HG03135 (cell line): ENCODE measurements at regions not wholly inside any gene's neighbourhood (a gene's known extent, or its start where the extent isn't known, plus 50 kb on each side); places are given as distances from the start of the nearest gene placed in this dataset.

Experiments used
- ATAC-seq: cut with Tn5 transposase; IDR thresholded peaks from one replicate; pipeline ENCODE4 v1.9.1; 2021; ENCODE audit warnings: mild to moderate bottlenecking, moderate library complexity; ENCODE audit not compliant: unreplicated experiment

DNA sequence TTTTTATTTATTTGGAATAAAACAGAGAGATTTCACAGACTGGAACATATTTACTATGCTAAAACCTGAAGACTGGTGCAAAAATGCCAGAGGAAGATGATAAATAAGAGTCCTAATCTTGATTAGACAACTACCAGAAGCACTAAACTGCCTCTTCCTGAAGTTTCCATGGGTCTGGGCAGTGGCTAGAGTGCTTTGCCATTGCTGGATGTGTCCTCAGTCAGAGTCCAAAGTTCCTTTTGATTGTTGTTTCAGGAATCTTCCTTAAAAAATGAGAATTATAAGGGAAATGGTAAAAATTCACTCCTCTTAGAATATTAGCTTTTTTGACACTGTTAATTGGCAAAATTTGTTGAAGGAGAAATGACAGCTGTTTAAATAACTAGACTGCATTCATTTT, 86.3 kb upstream of the AHR start:
- no peak for ATAC-seq

DNA sequence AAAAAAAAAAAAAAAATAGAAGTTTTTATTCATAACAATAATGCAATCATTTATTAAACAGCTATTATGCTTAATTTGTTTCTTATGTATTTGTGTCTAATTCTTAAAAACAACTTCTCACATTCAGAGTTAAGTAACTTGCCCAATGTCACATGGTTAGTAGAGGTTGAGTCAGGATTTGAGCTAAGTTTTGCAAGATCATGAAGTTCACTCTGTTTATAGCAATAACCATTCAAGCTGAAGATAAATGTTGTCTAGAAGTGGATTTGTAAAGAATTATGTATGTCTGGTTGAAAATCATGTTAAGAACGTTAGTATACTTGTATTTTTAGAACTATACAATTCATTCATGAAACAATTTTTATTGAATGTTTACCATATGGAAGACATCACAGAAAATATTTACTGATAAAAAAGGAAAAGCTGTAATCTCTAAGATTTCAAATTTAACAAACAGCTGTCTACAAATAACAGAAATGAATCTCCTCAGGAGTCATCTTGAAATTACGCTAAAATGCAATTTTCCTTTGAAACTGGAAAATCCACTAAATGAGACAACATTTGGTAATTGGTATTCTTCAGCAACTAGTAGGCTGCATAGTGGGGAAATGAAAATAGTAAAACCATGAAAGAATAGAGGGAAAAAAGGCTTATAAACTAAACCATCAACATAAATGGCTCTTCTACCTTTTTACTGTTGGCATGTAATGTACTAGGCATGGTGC, 70.5 kb upstream of the AHR start:
- no peak for ATAC-seq

DNA sequence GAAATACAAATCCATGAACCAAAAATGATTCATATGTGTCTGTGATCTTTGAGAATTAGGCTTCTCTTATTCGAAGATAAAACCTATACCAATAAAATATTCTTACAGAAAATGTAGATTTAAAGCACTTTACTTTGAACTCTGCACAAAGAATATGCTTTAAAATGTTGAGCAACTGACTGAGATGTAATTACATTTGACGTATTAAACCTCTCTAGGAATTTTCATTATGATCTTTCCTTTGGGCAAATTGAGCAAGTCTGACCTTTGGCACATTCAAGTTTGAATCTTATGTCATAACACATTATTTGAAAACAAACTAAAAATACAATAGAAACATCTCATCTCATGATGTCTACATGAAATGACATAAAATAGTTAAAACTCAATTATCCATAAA, 69.2 kb upstream of the AHR start:
- no peak for ATAC-seq

DNA sequence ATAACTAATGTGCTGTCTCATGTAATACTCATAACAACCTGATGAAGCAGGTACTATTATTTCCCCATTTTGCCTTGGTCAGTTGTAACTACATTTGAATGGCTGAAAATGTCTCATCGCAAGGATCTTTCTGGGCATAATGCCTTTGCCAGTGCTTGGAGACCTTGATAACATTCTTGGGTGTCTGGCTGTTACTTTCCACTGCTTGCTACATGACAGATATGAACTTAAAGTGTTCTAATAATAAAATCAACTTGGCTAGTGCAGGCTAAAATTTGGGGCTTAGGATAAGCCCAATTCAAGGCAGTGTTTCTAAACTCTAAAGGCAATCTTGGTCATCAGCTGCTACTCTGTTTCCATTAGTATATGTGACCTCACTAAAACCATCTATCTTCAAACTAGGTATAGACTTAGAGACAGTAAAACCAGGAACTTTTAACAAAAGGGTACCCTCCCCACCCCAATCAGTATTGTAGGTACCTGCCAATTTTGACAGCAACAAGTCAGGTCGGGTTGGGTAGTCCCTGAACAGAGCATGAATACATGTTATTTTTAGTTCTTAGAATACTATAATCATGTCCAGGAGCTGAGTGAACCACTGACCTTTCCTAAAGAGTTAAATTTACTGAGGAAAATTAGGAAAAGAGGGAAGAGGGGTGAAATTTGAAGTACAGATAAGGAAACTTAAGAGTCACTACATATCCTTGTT, 68.2 kb upstream of the AHR start:
- no peak for ATAC-seq

DNA sequence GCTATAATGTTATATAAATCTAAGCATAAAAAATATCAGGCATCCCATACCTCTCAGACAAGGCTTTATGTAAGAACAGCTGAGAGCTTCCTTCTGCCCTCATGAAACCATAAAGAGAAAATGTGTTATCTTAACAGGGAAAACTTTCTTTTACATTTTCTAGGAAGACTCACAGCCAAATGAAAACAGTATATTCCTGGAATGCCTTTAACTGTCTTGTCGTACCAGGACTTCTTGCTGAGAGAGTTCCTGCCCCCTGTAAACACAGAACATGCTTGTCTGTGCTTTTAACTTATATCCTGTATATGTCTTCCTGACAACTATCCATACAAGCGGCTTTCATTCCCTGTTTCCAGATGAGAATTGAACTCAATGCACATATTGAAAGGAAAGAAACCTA, 64.8 kb upstream of the AHR start:
- ATAC-seq, result no peak

DNA sequence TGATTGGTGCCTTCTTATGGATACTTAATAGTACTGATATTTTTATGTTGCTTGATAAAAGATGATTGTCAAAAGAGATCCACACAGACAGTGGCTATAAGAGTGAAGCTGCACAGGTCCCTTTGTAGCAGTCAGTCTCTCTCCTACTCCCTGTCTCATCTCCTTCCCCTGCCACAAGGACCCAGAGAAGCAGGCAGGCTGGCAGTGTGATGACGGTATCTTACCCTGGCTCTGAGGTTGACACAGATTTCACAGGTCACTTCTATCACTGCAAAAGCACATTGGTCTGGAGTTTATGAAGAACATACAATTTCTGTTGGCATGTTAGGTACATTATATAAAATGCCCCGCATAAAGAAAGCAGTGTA, 64.4 kb upstream of the AHR start:
- peak; percentile 38 for ATAC-seq

DNA sequence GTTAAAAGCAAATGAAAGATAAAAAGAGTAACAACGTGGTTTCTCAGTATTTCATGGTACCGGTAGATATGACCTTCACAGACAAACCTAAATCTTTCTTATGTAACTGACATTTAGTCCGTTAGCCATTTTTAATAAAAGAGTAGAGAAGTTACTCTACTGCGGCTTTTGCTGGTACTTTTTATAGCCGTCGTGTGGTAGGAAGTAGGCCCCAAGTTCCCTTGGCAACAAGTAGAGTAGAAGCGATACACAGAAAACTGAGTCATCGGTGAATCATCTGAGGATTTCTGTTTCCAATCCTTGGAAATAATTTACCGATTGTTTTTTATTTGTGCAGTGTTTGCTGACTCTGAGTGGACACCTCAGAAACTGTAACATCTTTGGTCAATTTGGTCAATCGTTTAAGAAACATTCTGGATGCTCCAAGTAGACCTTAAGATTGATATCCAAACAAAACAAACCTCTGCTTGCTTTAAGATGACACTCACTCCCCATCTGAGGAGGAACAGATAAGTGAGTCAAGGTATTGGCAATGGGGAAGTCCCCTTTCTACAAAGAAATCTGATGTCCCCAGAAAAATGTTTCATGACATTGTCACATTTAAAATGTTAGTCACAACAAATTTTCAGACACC, 63.9 kb upstream of the AHR start:
- ATAC-seq, result peak; percentile 98

DNA sequence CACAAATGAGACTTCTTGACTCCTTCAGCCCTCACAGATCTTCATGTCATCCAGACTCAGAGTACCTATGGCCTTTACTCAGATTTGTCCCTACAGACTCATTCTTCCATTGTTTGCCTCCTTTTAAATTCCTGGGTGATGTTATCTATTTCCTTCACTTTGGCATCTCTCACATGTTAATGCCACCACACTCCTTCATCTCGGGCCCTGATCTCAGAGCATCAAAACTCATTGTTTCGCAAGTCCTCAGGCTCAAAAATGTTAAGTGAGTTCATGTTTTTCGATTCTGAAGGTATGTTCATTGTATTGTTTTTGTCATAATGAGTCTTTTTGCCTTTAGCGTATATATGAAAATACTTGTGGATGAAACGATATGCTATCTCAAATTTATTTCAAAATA, 62.3 kb upstream of the AHR start:
- no peak for ATAC-seq

DNA sequence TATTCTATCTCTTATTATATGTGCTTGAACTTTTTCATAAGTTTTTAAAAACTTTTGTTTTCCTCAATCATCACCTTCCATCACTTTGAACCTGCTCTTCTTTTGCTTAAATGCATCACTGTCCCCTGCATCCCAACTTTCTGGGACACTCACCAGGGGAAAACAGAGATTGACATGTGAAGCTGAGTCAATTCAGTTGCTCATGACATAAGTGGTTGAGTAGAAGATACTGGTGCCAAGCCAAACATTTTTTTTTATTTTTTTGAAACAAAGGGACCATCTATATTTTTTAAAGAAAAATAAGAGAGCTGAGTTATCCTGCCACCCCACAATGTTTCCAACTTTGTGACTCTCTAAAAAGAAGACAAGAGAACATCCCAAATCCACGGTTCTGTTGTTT, 61.8 kb upstream of the AHR start:
- no peak for ATAC-seq

DNA sequence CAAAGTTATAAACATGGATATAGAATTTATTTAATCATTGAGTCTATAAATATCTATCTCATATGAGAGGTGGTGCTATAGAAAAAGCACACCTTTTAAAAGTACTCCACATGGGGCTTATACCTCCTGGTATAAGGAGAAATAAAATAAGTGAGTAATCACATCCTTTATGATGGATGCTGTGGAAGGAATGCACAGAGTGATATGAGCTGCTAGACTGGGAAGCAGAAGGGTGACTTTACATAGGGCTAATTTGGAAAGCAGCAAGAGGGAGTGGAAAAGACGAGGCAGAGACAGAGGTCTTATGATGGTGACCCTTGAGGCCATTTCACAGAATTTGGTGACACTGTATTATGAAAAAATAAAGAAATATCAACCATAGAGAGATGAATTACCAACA, 59.4 kb upstream of the AHR start:
- no peak for ATAC-seq

DNA sequence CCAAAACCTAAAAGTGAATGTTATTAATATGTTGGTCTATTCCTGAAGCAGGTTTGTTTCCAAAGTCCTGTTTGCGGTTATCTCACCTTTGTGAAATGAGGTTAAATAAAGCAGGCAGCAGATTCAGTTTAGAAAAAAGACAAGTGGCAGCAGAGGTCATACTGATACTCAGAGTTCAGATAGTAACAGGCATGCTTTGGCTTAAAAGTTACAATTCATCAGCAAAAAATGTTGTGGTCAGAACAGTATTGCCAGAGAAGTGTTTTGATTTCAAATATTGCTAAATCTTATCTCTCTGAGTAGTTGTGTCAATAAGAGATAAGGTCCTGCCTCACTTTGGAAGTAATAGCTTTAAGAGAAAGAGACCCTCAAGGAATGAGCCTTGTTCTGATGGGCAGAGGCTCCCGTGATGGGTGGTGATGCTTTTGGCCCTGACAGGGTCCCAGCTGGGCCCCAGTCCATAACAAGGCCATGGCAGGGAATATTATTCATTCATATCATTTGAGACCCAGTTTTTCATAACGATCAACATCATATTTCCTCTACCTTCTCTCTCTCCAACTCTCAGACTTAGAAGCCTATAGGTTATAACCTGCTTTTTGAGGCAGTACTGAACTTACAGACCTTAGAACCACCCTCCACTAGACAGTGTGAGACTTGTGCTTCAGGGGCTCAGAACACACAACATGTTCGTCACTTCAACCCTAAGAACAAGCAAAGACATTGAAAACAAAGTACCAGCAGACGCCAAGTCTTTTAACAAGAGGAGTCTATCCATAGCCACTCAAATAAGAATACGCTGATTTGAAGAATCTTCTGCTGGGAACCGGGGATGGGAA, 58.5 kb upstream of the AHR start:
- ATAC-seq, result no peak

DNA sequence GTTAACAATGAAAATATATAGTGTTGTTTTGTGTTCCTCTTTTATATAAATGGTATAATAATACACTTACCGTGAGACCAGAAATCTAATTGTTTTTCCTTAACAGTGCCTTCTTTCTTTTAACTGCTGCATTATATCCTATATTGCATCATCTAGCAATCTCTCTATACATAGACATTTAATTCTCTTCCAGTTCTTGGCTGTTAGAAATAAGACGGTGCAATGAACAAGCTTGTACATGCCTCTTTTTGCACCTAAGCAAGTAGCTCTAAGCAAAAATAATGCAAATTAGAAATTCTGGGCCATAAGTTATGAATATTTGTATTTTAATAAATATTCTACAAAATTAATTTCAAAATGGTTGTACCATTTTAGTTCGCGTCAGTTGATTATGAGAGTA, 55.9 kb upstream of the AHR start:
- no peak for ATAC-seq

DNA sequence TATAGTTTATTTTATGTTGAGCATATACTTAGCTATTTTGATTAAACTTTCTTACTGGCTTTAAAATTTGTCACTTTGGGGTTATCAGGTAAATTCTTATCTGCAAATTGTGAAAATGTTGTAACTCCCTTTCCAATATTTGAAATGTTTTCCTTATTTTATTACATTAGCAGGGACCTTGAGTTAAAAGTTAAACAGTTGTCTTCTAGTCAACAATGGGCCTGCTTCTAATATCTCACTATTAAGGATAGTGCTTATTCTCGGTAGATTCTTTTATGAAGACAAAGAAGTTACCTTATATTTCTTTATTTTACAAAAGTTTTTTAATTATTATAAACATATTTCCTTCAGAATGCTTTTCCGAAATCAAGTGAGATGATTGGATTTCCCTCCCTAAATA, 53.7 kb upstream of the AHR start:
- ATAC-seq, result no peak

DNA sequence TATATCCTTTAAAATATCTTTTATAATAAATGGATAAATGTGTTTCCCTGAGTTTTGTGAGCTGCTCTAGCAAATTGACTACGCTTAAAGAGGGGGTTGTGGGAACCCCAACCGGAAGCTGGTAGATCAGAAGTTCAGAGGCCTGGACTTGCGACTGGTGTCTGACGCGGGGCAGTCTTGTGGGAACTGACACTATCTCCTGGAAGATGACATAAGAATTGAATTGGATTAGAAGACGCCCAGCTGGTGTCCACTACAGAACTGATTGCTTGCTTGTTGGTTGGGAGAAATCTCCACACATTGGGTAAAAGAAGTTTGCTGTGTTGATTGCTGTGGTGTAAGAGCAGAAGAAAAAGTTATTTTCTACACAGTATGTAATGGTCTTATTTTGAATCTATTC, 51.1 kb upstream of the AHR start:
- ATAC-seq, result no peak

DNA sequence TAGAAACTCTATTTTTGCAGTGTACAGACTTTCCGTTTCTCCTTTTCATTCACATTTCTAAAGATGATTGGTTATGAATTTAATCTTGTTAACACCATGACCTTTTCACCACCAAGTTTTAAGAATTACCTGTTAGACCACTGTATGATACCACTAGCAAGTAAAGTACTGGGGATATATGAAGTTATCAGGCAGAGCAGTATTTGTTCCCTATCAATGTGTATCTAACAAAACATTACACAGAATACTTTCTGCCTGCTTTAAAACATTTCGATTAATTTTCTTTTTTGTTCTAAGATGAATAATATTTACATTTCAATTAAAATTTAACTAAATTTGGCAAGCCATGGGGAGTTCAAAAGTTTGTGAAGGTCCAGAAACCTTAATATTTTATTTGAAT, 49.9 kb upstream of the AHR start:
- no peak for ATAC-seq
